Right lobe of liver (tissue), 4 donors: ENCODE measurements at regions not wholly inside any gene's neighbourhood (a gene's known extent, or its start where the extent isn't known, plus 50 kb on each side); places are given as distances from the start of the nearest gene placed in this dataset.

Source experiments
- CTCF ChIP-seq, 4 donors: fragments of 200-600 bp in 3 of 4; fragments of 450-650 bp in 1 of 4; IDR thresholded peaks; one replicate each; pipeline versions ENCODE4 v1.5.1 to v1.8.0; 2016 to 2022; ENCODE audit warnings: antibody characterized with exemption in 4 of 4, mild to moderate bottlenecking in 2 of 4
- POLR2A ChIP-seq: fragments of 450-650 bp; IDR thresholded peaks from one replicate; pipeline ENCODE4 v1.6.1; 2017; ENCODE audit warnings: antibody characterized with exemption, mild to moderate bottlenecking
- donor health status: DM: no; HTN: no; CAD: no.
- donor health status: DM: no; HTN: no; CAD: no.
- donor health status: DM: no; HTN: yes; CAD: no.

GRCh38 chr7:26991796-26992195 is 104.0 kb downstream of the HOXA1 start:
- no peak for TF ChIP-seq CTCF (IDR thresholded peaks at IDR 0.05)
- no peak for TF ChIP-seq POLR2A
